ENCODE measurements at regions not wholly inside any gene's neighbourhood (a gene's known extent, or its start where the extent isn't known, plus 50 kb on each side); places are given as distances from the start of the nearest gene placed in this dataset.
"Not testable (repeated sequence)": the region's sequence is repeated elsewhere in the genome, so short reads cannot be mapped to it uniquely, and the experiment has no call there.

DNA sequence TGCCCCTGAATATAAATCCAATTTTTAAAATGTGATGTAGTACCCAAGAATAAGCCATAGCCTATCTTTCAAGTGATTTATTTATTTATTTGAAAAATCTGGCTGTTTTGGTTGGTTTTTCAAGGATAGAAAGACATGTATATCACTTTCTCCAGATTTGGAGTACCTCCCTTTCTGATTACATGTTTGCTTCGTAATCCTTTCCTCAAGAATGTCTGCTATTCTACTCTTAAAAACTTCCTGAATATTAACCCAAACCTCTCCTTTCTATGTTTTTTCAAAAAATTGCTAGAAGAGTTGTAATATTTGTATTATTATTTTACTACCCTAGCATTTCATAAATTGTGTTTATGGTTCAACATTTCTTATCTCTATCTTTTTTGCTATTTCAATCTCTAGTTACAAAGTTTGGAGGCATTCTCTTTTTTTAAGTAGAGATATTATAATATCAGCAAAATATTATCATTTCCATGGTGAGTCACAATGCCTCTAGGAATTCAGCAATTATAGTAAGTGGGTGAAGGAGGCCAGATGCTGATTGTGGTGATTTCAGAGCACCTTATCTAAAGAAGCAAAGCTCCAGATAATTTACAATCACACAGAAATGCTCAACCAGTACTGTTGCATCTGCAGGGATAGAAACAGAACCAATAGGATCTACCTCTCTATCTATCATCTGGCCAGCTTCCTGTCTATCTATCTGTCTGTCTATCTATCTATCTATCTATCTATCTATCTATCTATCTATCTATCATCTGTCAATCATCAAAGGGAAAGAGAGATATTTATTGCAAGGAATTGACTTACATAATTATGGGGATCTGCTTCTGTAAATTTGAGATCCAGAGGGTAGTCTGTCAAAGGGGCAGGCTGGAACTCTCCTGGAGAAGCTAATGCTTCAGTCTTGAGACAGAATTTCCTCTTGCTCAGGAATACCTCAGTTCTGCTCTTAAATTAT lies 412.5 kb upstream of the SEMA3C start:
- intact Hi-C loops (cut with DNase I): no loop called here

DNA sequence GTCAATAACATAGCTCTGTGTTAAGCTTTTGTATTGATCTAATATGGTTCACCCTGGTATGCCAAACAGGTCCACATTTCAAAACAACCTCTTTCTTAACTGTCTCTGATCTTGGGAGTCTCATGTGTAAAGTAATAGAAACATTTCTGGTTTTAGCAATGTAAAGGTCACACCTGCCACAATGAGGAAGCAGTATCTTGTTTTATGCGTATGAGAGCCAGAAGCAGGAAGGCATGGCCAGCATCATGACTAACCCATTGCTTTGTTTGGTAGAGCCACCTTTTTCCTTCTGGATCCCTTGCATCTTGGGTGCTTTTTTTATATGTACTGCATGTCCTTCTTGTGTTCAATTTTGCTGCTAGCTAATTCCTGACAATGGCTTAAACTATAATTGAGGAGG lies 411.3 kb upstream of the SEMA3C start:
- intact Hi-C loops (cut with DNase I): no loop called here
- DNase-seq (ENCODE audit: low spot score): no peak

More for the DNA sequence above, 412.5 kb upstream of the SEMA3C start:
- DNase-seq (ENCODE audit: low spot score): no peak

DNA sequence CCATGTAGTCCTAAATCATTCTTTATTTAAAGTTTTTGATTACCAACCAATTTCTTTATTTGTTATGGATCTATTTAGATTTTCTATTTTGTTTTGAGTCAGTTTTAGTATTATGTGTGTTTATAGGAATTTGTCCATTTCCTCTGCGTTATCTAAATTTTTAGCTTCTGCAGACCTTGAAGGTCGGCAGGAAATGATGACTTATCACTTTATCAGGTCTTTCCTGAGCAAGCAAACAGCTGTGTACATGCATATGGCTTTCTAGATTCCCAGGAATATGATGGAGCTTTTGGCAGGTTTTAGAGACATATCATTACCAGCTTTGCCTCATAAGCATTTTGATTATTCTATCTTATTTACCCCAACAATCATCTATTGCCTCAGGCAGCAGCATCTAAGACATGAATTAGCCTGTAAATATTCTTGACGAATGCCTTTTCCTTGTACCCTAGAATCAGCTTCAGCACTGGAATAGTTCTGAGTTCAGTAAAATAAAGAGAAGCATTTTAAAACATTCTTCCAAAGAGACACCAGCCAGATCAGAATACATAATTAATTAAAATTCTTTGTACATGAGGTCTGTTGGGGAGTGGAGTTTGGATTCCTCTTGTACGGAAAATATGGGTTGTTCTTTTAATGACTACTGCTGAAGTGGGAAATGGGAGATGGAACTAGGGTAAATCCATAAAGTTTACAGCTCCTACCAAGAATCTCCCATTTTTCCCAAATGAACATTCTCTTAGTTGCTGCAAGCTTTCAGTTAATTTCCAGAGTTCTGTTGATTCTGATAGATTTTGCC lies 408.8 kb upstream of the SEMA3C start:
- intact Hi-C loops (cut with DNase I): no loop called here
- no peak for DNase-seq (ENCODE audit: low spot score)

DNA sequence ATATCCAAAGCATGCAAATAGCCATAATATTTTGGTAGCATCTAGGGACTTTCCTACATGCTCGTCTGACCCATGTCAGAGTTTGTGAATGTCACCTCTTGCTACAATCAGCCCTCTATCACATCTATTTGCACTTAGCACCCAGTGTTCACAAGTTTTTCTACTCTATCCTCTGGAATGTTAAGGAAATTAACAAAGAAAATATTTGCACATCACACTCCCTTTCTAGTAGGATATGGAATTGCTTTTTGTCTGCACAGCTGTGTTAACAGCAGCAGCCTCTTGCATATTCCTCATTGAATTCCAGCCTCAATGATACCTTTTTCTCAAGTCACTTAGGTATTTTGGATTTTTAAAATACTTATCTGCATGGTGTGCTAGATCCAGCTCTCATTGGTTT lies 403.1 kb upstream of the SEMA3C start:
- DNase-seq (ENCODE audit: low spot score): no peak
- intact Hi-C loops (cut with DNase I): no loop called here

DNA sequence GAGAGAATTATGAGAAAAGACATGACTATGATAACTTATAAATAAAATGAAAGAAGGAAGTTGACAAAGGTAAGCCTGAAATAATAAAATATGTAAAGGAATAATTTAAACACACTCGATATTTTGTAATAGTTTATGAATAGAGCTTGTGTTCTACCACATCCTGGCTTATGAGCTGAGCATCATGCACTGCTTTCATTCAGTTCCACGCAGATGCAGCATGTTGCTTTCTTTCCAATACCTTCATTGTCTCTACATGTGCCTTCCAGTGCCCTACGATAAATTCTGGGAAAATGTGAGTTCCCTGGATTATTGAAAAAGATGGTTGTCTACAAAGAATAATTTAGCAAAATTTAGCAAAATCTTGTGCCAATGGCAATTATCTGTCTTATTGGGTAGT lies 398.9 kb upstream of the SEMA3C start:
- intact Hi-C loops (cut with DNase I): no loop called here
- no peak for DNase-seq (ENCODE audit: low spot score)

DNA sequence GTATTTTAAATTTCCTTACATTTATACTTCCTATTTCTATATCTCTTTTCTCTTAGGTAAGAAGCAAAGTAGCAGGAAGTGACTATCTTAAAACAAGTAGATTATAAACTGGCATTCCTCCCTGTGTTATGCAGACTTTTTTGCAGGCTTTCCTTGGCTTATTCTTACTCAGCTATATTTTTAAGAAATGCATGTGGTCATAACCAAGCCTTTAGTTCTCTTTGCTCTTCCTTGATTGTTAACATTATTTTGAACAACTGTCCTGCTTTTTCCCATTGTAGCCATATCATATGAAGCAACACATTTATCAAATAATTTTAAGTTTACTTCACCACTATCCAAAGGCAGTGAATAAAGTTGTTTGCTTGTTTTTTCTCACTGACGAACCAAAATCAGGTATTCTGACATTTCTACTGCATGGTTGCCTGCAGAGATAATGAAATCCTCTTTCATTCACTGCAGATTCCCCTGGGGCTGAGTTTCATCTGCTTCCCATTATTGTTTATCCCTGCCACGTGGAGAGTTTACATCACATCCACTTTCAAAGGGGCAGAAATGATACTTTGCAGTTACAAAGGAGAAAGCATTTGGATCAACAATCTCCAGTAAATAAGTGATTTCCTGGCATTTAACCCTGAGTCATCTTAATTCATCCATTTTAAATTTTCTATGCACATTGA lies 389.9 kb upstream of the SEMA3C start:
- intact Hi-C loops (cut with DNase I): no loop called here
- no peak for DNase-seq (ENCODE audit: low spot score)

DNA sequence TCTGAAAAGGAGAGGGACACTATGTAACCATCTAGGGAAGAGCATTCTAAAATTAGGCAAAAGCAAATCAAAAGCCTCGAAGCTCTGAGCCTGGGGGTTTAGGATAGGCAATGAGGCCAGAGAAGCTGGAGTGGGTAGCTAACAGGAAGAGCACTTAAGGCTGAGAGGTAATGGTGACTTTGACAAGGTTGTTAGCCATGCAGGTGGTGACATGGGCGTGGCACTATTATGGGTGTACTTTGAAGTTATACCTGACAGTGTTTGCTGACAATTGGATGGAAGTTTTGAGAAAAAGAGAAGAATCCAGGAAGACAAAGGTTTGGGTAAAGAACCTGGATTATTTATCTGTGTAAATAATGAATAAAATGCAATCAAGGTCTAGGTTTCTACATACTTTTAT lies 383.0 kb upstream of the SEMA3C start:
- intact Hi-C loops (cut with DNase I): no loop called here
- no peak for DNase-seq (ENCODE audit: low spot score)

DNA sequence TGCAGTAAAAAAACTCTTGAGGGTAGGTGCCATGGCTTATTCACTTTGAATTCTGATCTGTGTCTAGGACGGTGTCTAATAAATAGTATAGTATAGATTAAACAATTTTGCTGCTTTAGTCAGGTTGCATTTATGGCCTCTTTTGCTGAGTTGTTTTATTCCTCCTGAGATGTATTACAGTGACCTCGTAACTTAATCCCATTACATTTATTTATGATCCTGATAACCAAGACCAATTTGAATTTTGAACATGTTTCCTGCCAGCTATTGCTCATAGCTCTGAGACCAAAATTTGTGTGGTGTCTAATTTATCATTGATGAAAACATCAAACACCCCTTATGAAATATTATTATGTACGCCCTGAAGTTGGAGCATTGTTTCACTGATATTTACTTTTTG lies 381.9 kb upstream of the SEMA3C start:
- intact Hi-C loops (cut with DNase I): no loop called here
- no peak for DNase-seq (ENCODE audit: low spot score)

DNA sequence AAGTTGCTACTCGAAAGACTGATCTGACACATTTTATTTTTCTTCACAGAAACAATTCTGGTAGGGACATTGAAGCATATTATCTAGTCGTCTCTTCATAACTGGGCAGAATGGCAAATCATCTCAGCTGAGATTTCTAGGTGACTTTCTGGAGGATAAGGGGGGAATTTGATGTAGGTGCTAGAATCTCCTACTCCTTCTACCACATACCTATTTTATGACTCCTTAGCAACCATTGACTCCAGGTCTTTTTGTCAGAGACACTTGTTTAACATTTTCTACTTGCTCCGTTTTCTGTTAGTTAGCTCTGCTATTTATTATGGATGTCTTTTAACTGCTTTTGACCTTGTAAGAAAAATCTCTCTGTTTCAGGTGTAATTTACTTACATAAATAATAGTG lies 380.9 kb upstream of the SEMA3C start:
- DNase-seq (ENCODE audit: low spot score): no peak
- intact Hi-C loops (cut with DNase I): no loop called here

DNA sequence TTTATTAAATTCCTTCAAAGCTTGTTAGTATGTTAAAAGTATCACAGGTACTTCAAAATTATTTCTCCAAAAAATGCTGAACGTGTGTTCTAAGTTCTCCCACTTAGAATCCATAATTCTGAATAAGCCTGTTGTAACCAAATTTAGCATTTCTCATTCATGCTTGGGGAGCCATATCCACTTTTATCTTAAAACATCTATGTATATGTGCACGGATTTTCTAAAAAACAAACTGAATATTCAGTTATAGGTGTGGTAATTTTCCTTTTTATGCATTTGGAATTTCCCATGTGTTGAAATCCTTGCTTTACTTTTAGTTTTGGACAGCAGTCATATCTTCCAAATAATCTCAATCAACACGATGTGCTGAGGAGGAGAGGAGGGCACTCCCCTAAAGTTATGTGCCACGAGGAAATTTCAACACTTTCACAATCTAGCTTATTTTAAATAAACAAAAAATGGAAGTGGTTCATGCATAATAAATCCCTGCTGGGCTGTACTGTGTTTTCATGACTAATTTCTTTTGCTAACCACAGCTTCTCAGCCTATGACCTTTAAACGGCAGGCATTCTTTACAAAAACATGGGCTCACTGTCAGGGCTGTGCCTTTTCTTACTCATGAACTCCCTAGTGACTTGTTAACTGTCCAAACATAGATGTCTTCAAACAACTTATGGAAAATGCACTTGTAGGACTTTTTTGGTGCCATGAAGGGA lies 380.3 kb upstream of the SEMA3C start:
- DNase-seq (ENCODE audit: low spot score): no peak
- intact Hi-C loops (cut with DNase I): no loop called here

DNA sequence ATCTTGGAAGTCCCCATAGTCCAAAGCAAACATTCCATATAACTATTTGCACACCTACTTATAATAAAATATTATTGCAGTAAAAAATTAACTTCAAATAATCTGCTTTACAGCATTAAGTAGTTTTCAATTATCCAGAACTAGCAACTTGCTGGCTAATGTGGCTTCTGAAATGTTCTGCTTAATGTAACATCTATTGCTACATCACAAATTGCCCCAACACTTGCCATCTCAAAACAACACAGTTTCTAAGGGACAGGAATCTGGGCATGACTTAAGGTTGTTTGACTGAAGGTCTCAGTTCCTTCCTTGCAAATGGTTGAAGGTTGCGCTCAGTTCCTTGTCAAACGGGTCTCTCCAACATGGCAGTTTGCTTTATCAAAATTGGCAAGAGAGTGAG lies 378.5 kb upstream of the SEMA3C start:
- intact Hi-C loops (cut with DNase I): no loop called here
- DNase-seq (ENCODE audit: low spot score): no peak

DNA sequence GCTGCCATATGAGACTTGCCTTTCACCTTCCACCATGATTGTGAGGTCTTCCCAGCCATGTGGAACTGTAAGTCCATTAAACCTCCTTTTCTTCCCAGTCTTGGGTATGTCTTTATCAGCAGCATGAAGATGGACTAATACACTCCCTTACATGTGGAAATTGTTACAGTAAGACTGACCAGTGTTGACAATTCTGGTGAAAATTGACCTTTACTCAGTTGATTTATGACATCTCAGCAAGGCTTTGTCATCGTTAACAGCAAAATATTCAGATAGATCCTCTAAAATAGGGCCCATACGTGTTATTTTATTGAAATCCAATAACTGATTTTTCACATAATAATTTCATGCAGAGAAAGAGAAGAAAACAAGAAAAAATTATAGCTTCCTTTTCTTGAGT lies 377.9 kb upstream of the SEMA3C start:
- intact Hi-C loops (cut with DNase I): no loop called here
- no peak for DNase-seq (ENCODE audit: low spot score)

DNA sequence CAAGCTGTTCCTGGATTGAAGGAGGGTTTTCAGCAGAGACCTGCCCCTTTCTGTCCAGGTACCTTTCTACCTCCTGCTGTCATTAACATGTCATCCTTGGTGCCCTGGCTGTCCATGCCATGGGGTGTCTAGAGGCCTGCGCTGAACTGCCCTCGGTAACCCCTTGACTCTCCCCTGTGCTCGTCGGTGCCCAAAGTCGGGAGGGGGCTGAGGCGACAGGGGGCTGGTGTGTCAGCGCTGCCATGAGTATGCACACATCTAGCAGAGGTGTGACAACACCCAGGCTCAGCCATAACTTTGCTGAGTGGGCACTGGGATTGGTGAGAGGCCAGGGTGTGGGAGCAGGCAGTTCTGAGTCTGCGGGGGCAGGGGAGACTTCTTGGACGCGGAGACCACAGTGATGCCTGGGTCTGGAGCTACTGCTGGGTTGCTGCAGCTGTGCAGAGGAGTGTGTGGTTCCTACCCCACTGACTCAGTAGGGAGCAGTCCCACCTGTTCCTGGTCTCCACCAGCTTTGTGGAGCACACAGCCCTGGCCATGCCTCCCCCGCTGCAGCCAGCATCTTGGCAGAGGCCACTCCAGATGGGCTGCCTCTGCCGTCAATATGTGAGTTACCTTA lies 376.2 kb upstream of the SEMA3C start:
- intact Hi-C loops (cut with DNase I): no loop called here
- DNase-seq (ENCODE audit: low spot score): no peak

DNA sequence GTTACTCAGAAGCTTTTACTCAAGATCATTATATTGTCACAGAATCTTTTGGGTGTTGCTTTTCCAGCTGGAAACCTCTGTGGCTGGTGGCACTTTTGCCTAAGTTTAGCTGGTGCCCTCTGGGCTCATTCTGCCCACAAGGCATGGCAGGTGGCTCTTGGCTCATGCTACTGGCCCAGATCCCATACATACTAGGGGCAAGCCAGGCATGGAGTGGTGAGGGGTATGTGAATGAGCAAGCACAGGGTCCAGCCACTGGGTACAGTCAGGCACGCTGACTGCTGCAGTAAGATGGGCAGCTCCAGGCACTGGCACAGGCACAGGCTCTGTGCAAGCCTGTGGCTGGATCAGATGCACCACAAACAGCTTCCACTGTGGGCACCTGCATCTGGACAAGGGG lies 375.0 kb upstream of the SEMA3C start:
- intact Hi-C loops (cut with DNase I): no loop called here
- DNase-seq (ENCODE audit: low spot score): no peak

DNA sequence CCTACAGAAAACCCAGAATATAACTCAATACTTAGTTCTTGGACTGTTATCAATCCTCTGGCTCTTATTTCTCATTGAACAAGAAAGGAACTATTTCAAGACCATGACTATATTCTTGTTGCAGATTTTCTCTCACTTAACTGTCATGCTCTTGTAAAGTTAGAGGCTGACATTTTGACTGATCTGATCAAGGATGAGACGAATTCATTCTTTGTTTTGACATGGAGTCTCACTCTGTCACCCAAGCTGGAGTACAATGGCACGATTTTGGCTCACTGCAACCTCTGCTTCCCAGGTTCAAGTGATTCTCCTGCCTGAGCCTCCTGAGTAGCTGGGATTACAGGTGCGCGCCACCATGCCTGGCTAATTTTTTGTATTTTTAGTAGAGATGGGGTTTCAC lies 367.9 kb upstream of the SEMA3C start:
- DNase-seq (ENCODE audit: low spot score); intact Hi-C loops (cut with DNase I): not testable (repeated sequence)

DNA sequence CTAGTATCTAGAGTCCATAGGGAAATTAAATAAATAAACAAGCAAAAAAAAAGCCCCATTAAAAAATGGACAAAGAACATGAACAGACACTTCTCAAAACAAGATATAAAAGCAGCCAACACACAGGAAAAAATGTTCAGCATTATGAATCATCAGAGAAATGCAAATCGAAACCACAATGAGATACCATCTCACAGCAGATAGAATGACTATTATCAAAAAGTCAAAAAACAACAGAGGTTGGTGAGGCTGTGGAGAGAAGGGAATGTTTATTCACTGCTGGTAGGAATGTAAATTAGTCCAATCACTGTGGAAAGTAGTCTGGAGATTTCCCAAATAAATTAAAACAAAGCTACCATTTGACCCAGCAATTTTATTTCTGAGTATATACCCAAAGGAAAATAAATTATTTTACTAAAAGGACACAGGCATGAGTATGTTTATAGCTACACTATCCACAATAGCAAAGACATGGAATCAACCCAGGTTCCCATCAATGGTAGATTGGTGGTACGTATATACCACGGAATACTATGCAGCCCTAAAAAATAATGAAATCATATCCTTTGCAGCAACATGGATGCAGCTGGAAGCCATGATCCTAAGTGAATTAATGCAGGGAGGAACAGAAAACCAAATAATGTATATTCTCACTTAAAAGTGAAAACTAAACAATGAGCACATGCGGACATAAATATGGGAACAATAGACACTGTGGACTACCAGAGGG lies 366.5 kb upstream of the SEMA3C start:
- intact Hi-C loops (cut with DNase I): no loop called here
- no peak for DNase-seq (ENCODE audit: low spot score)

DNA sequence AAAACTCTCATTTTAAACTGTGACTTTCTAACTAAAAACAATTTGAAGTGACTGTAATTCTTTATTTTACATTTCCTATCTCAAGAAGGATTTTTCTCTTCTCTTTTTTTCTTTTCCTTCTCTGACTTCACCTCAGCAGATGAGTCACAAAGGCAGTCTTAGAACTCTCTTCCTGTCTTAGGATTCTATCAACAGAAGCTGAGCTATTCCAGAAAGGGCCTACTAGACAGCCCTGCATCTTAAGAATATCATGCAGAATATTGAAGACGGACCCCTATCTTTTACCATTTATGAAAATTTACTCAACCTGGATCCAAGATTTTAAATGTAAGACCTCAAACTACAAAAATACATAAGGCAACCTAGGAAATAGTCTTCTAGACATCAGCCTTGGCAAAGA lies 365.7 kb upstream of the SEMA3C start:
- intact Hi-C loops (cut with DNase I): no loop called here

DNA sequence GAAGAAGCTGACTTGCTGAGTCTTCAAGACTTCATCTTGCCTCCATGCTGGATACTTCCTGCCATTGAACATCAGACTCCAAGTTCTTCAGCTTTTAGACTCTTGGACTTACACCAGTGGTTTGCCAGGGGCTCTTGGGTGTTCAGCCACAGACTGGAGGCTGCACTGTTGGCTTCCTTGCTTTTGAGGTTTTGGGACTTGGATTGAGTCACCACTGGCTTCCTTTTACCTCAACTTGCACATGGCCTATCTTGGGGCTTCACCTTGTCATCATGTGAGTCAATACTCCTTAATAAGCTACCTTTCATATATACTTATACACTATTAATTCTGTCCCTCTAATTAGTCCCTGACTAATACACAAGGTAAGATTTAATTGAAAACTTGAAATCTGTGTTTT lies 361.7 kb upstream of the SEMA3C start:
- no peak for DNase-seq (ENCODE audit: low spot score)
- intact Hi-C loops (cut with DNase I): no loop called here

More for the DNA sequence above, 365.7 kb upstream of the SEMA3C start:
- DNase-seq (ENCODE audit: low spot score): no peak
